ENCODE measurements at regions not wholly inside any gene's neighbourhood (a gene's known extent, or its start where the extent isn't known, plus 50 kb on each side); places are given as distances from the start of the nearest gene placed in this dataset.

DNA sequence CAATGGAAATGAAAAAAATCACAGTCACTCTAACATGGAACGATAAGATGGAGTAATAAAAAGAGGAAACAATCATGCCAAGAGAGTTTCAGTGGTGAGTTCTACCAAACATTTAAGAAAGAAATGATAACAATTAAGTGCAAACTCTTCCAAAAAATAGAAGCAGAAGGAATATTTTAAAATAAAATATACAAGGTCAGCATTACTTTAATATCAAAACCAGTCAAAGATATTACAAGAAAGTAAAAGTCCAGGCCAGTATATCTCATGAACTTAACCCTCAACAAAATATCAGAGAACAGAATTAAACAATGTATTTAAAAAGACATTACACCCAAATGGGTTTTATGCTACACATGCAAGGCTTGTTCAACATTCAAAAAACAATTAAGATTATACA lies 829.4 kb downstream of the TRIB2 start:
- TF ChIP-seq, protein P1, sequence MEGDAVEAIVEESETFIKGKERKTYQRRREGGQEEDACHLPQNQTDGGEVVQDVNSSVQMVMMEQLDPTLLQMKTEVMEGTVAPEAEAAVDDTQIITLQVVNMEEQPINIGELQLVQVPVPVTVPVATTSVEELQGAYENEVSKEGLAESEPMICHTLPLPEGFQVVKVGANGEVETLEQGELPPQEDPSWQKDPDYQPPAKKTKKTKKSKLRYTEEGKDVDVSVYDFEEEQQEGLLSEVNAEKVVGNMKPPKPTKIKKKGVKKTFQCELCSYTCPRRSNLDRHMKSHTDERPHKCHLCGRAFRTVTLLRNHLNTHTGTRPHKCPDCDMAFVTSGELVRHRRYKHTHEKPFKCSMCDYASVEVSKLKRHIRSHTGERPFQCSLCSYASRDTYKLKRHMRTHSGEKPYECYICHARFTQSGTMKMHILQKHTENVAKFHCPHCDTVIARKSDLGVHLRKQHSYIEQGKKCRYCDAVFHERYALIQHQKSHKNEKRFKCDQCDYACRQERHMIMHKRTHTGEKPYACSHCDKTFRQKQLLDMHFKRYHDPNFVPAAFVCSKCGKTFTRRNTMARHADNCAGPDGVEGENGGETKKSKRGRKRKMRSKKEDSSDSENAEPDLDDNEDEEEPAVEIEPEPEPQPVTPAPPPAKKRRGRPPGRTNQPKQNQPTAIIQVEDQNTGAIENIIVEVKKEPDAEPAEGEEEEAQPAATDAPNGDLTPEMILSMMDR (tag by site-specific recombination; IDR thresholded peaks at IDR 0.05): no peak
- TF ChIP-seq ZBTB20 (tag by site-specific recombination; IDR thresholded peaks at IDR 0.05): no peak
- no peak for TF ChIP-seq ZNF707 (tag by site-specific recombination; IDR thresholded peaks at IDR 0.05)
- TF ChIP-seq ZNF692 (tag by site-specific recombination; IDR thresholded peaks at IDR 0.05): no peak
- no peak for TF ChIP-seq SETDB1 (IDR thresholded peaks at IDR 0.05; ENCODE audit: insufficient read length, low read length)
- no peak for TF ChIP-seq ZNF274 (IDR thresholded peaks at IDR 0.05; ENCODE audit: low read length)
- TF ChIP-seq ZNF274 (tag by site-specific recombination; IDR thresholded peaks at IDR 0.05; ENCODE audit: borderline replicate concordance): no peak
- TF ChIP-seq, protein P2, sequence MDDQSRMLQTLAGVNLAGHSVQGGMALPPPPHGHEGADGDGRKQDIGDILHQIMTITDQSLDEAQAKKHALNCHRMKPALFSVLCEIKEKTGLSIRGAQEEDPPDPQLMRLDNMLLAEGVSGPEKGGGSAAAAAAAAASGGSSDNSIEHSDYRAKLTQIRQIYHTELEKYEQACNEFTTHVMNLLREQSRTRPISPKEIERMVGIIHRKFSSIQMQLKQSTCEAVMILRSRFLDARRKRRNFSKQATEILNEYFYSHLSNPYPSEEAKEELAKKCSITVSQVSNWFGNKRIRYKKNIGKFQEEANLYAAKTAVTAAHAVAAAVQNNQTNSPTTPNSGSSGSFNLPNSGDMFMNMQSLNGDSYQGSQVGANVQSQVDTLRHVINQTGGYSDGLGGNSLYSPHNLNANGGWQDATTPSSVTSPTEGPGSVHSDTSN (CRISPR knock-in tag; IDR thresholded peaks at IDR 0.05): no peak
- TF ChIP-seq ZNF239 (tag by site-specific recombination; IDR thresholded peaks at IDR 0.05): no peak
- TF ChIP-seq, protein P3, sequence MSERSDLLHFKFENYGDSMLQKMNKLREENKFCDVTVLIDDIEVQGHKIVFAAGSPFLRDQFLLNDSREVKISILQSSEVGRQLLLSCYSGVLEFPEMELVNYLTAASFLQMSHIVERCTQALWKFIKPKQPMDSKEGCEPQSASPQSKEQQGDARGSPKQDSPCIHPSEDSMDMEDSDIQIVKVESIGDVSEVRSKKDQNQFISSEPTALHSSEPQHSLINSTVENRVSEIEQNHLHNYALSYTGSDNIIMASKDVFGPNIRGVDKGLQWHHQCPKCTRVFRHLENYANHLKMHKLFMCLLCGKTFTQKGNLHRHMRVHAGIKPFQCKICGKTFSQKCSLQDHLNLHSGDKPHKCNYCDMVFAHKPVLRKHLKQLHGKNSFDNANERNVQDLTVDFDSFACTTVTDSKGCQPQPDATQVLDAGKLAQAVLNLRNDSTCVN (tag by site-specific recombination; optimal IDR thresholded peaks at IDR 0.05): no peak
- TF ChIP-seq ZSCAN5A (tag by site-specific recombination; IDR thresholded peaks at IDR 0.05): no peak
- no peak for TF ChIP-seq ZNF24 (tag by site-specific recombination; IDR thresholded peaks at IDR 0.05)
- TF ChIP-seq, protein P4, sequence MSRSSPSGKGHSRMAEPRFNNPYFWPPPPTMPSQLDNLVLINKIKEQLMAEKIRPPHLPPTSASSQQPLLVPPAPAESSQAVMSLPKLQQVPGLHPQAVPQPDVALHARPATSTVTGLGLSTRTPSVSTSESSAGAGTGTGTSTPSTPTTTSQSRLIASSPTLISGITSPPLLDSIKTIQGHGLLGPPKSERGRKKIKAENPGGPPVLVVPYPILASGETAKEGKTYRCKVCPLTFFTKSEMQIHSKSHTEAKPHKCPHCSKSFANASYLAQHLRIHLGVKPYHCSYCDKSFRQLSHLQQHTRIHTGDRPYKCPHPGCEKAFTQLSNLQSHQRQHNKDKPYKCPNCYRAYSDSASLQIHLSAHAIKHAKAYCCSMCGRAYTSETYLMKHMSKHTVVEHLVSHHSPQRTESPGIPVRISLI (tag by site-specific recombination; IDR thresholded peaks at IDR 0.05): no peak
